ENCODE measurements at regions not wholly inside any gene's neighbourhood (a gene's known extent, or its start where the extent isn't known, plus 50 kb on each side); places are given as distances from the start of the nearest gene placed in this dataset.

GRCh38 chr7:53094827-53095226, 59.4 kb downstream of the POM121L12 start:
- Histone ChIP-seq H3K4ac (replicated peaks; ENCODE audit: insufficient read length, low read depth, low read length) (no peak overlapping the region), H3K4me2 (ENCODE audit: insufficient read depth in 1 of 2, low read depth in 2 of 2, low read length in 2 of 2) (no peak overlapping the region), H3K36me3 (ENCODE audit: control insufficient read depth in 2 of 4, insufficient read depth in 4 of 4, low read length in 3 of 4) (no peaks in the 10 kb centered on the region), H4K20me1 (replicated peaks in 1 of 2; ENCODE audit: control insufficient read depth in 1 of 2, insufficient read depth in 2 of 2, low read length in 2 of 2) (no peaks in the 10 kb centered on the region), H3K23ac (ENCODE audit: insufficient read length) (no peak overlapping the region), H2AFZ (ENCODE audit: low read length) (no peak overlapping the region), H4K8ac (ENCODE audit: extremely low read depth, insufficient read depth, low read length) (no peak overlapping the region), H3K4me1 (replicated peaks in 1 of 4; ENCODE audit: control insufficient read depth in 3 of 4, insufficient read depth in 4 of 4, low read length in 3 of 4) (no peaks in the 10 kb centered on the region), H3K27me3 (replicated peaks in 1 of 4; ENCODE audit: control insufficient read depth in 3 of 4, extremely low read depth in 1 of 4, insufficient read depth in 3 of 4, low read length in 3 of 4) (no peaks in the 10 kb centered on the region), H3K9ac (replicated peaks in 1 of 4; ENCODE audit: extremely low read depth in 1 of 4, low read depth in 3 of 4, low read length in 3 of 4) (no peak overlapping the region), H4K91ac (replicated peaks; ENCODE audit: insufficient read length, low read length) (no peak overlapping the region), H3K4me3 (ENCODE audit: extremely low read depth in 1 of 4, insufficient read depth in 2 of 4, low read depth in 3 of 4, low read length in 4 of 4) (no peak overlapping the region), H3K14ac (ENCODE audit: insufficient read length) (no peak overlapping the region), H2BK5ac (ENCODE audit: low read depth, low read length) (no peak overlapping the region), H3K79me2 (ENCODE audit: control insufficient read depth in 1 of 2, insufficient read depth in 2 of 2, low read length in 2 of 2) (no peaks in the 10 kb centered on the region), H4K5ac (ENCODE audit: insufficient read length, low read depth, low read length) (no peak overlapping the region), H3K79me1 (ENCODE audit: low read depth, low read length) (no peaks in the 10 kb centered on the region), H2BK15ac (ENCODE audit: low read length) (no peak overlapping the region), H3K18ac (ENCODE audit: extremely low read depth, low read length) (no peak overlapping the region), H3K56ac (replicated peaks; ENCODE audit: insufficient read length, low read depth, low read length) (no peak overlapping the region), H2AK5ac (ENCODE audit: low read depth, low read length) (no peak overlapping the region), H3K27ac (ENCODE audit: low read depth, low read length) (no peak overlapping the region), H2BK12ac (ENCODE audit: low read depth, low read length) (no peak overlapping the region), H2BK120ac (replicated peaks; ENCODE audit: low read depth, low read length) (no peak overlapping the region), H3K9me3 (ENCODE audit: insufficient read depth in 2 of 2, low read depth in 1 of 2, low read length in 1 of 2) (no peaks in the 10 kb centered on the region), H2BK20ac (ENCODE audit: low read length) (no peak overlapping the region), H3K23me2 (ENCODE audit: low read depth, low read length) (no peaks in the 10 kb centered on the region)
- WGBS, 2 experiments (ENCODE audit: extremely low coverage in 1 of 2, insufficient coverage in 1 of 2, insufficient read length in 1 of 2, insufficient replicate concordance in 2 of 2, low coverage in 1 of 2, low lambda C conversion rate in 2 of 2, missing lambda C conversion rate in 1 of 2), result 98% methylated on average over 2 of the region's 2 CpGs; no CpG with 5 or more reads in 1 of the 2 experiments
- FAIRE-seq, result no peak
- no peak for DNase-seq (ENCODE audit: low read depth in 1 of 2, low spot score in 2 of 2)
- TF ChIP-seq TEAD4 (IDR thresholded peaks at IDR 0.05; ENCODE audit: low read depth, low read length), result no peak
- TF ChIP-seq EP300 (IDR thresholded peaks at IDR 0.05; ENCODE audit: borderline replicate concordance in 1 of 2, low read depth in 2 of 2, low read length in 2 of 2), result no peak
- TF ChIP-seq EGR1 (IDR thresholded peaks at IDR 0.05; ENCODE audit: borderline replicate concordance, low read depth, low read length), result no peak
- TF ChIP-seq BCL11A (IDR thresholded peaks at IDR 0.05; ENCODE audit: low read depth in 2 of 2, low read length in 2 of 2), result no peak
- TF ChIP-seq SIN3A (conservative IDR thresholded peaks at IDR 0.05 in 1 of 2, IDR thresholded peaks at IDR 0.05 in 1 of 2; ENCODE audit: low read depth in 1 of 2, low read length in 2 of 2), result no peak
- TF ChIP-seq YY1 (IDR thresholded peaks at IDR 0.05; ENCODE audit: low read depth, low read length), result no peak
- no peak for TF ChIP-seq CTBP2 (IDR thresholded peaks at IDR 0.05; ENCODE audit: borderline replicate concordance, insufficient read depth, insufficient read length, low read length)
- TF ChIP-seq SP2 (IDR thresholded peaks at IDR 0.05; ENCODE audit: low read length), result no peak
- POLR2A ChIA-PET (ENCODE audit: partially characterized antibody), result interaction anchor here (0.6 kb wide), 1 partner anchor 687 kb away, joined by 3 read pairs; no protein-coding TSS in a partner anchor
- CTCF ChIA-PET (ENCODE audit: partially characterized antibody), result interaction anchor here (0.7 kb wide), 1 partner anchor 12 kb away, joined by 3 read pairs; no protein-coding TSS in a partner anchor

All from H1 (cell line).